Osteocyte (in vitro differentiated cells): ENCODE measurements at regions not wholly inside any gene's neighbourhood (a gene's known extent, or its start where the extent isn't known, plus 50 kb on each side); places are given as distances from the start of the nearest gene placed in this dataset.

ENCODE experiments used
- DNase-seq: peaks from one replicate; pipeline ENCODE4 v3.0.0; 2021; ENCODE audit warnings: mixed read lengths; ENCODE audit not compliant: unreplicated experiment; ENCODE audit errors: extremely low spot score
- H3K27ac Mint-ChIP-seq: one replicate; pipeline ENCODE4 v1.8.0; 2021; ENCODE audit warnings: mild to moderate bottlenecking, mixed read lengths; ENCODE audit not compliant: unreplicated experiment
- H3K27me3 Mint-ChIP-seq: one replicate; pipeline ENCODE4 v1.8.0; 2021; ENCODE audit warnings: mixed read lengths; ENCODE audit not compliant: unreplicated experiment
- H3K36me3 Mint-ChIP-seq: one replicate; pipeline ENCODE4 v1.8.0; 2021; ENCODE audit warnings: mixed read lengths; ENCODE audit not compliant: unreplicated experiment
- H3K4me1 Mint-ChIP-seq: one replicate; pipeline ENCODE4 v1.8.0; 2021; ENCODE audit warnings: mixed read lengths; ENCODE audit not compliant: unreplicated experiment
- H3K4me3 Mint-ChIP-seq: one replicate; pipeline ENCODE4 v1.8.0; 2021; ENCODE audit warnings: mild to moderate bottlenecking, moderate library complexity, mixed read lengths; ENCODE audit not compliant: unreplicated experiment
- H3K9me3 Mint-ChIP-seq: one replicate; pipeline ENCODE4 v1.8.0; 2021; ENCODE audit warnings: mixed read lengths; ENCODE audit not compliant: unreplicated experiment
- TF ChIP-seq, protein P1 (sequence below): fragments of 200-600 bp; sonication (generic); IDR thresholded peaks from 2 replicates; pipeline ENCODE4 v1.5.0; 2021; ENCODE audit warnings: antibody characterized with exemption, mild to moderate bottlenecking, moderate library complexity

DNA sequence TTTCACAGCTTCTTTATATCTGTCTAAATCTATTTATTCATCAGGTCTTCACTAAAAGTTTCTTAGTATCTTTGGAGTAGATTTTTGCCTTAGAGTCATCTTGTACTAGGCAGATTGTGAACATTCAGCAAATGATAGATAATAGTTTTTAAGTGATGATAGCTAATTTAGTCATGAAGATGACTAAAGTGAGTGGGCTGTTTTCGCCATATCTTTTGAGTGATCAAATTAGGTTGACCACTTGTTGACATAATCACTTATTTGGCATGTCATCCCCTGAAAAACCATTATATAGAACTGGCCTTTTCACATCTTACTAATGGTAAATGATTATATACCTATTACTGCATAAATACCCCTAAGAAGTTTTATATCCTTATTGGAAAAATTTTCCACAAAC is 999.2 kb downstream of the PCDH17 start:
- no peak overlapping the region for H3K27ac Mint-ChIP-seq
- H3K27me3 Mint-ChIP-seq = no peaks in the 10 kb centered on the region
- TF ChIP-seq, protein P1, sequence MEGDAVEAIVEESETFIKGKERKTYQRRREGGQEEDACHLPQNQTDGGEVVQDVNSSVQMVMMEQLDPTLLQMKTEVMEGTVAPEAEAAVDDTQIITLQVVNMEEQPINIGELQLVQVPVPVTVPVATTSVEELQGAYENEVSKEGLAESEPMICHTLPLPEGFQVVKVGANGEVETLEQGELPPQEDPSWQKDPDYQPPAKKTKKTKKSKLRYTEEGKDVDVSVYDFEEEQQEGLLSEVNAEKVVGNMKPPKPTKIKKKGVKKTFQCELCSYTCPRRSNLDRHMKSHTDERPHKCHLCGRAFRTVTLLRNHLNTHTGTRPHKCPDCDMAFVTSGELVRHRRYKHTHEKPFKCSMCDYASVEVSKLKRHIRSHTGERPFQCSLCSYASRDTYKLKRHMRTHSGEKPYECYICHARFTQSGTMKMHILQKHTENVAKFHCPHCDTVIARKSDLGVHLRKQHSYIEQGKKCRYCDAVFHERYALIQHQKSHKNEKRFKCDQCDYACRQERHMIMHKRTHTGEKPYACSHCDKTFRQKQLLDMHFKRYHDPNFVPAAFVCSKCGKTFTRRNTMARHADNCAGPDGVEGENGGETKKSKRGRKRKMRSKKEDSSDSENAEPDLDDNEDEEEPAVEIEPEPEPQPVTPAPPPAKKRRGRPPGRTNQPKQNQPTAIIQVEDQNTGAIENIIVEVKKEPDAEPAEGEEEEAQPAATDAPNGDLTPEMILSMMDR = no peak
- H3K9me3 Mint-ChIP-seq = peaks cover 15% of the 10 kb centered on the region
- H3K4me1 Mint-ChIP-seq = no peaks in the 10 kb centered on the region
- no peaks in the 10 kb centered on the region for H3K36me3 Mint-ChIP-seq
- DNase-seq = no peak
- no peak overlapping the region for H3K4me3 Mint-ChIP-seq

DNA sequence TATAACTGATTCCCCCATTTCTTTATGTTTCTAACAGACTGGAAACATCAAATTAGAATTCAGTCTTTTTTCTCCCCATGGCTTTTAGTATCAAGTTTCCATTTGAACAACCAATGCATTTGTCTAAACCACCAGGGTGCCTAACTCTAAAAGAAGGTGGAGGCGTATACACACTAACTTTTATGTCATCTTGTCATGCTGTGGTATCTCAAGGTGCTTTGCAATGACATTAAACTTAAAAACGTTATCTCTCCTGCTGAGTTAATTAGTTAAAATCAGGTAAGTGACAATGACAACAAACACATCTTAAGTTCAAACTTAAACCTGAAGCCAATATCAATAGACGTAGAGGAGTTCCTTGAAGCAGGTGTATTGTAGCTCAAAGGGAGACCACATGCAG is 1001.7 kb downstream of the PCDH17 start:
- H3K36me3 Mint-ChIP-seq = no peaks in the 10 kb centered on the region
- DNase-seq = no peak
- H3K27me3 Mint-ChIP-seq = no peaks in the 10 kb centered on the region
- H3K9me3 Mint-ChIP-seq = no peaks in the 10 kb centered on the region
- no peak overlapping the region for H3K4me3 Mint-ChIP-seq
- TF ChIP-seq, protein P1 = no peak
- H3K4me1 Mint-ChIP-seq = no peaks in the 10 kb centered on the region
- no peak overlapping the region for H3K27ac Mint-ChIP-seq

DNA sequence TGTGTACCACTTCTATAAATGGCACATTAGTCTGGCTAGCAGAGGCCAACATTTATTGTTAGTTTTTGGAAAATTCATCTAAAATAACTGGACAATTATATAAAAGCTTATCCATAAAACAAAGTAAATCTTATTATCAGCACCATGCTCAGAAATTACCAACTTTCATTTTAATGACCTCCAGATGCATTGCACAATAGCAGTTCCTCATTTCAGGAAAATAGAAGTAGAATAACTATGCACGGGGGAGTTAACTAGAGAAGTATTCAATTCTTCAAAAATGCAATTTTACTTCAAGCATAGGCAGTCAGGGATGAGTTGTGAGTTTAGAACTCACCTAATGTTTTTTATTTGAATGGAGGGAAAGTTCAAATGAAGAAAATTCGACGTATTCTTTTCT is 1023.5 kb downstream of the PCDH17 start:
- H3K36me3 Mint-ChIP-seq = no peaks in the 10 kb centered on the region
- no peak for DNase-seq
- H3K9me3 Mint-ChIP-seq = no peaks in the 10 kb centered on the region
- no peaks in the 10 kb centered on the region for H3K27me3 Mint-ChIP-seq
- no peaks in the 10 kb centered on the region for H3K4me1 Mint-ChIP-seq
- TF ChIP-seq, protein P1 = no peak
- H3K27ac Mint-ChIP-seq = no peak overlapping the region
- H3K4me3 Mint-ChIP-seq = no peak overlapping the region

DNA sequence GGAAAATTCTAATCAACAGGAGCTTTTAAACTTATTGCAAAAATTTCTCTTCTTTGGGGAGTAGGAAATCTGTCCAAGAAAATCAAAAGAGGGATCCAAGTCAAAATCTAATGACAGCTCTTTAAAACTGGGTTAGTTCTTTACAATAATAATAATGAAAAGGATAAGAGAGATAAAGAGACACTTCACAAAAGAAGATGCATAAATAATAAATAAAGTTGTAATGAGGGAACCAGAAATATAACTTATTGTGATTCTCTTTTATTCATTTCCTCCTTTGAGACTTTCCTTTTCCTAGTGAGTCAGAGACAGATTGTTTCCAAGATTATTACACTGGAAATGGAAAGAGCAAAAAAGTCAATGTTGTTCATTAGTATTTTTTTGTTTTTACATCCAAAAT is 1029.3 kb downstream of the PCDH17 start:
- TF ChIP-seq, protein P1 = no peak
- Mint-ChIP-seq H3K4me1 (no peaks in the 10 kb centered on the region), H3K36me3 (no peaks in the 10 kb centered on the region), H3K27ac (no peak overlapping the region), H3K4me3 (no peak overlapping the region), H3K9me3 (no peaks in the 10 kb centered on the region), H3K27me3 (peaks cover 2% of the 10 kb centered on the region)
- DNase-seq = no peak

DNA sequence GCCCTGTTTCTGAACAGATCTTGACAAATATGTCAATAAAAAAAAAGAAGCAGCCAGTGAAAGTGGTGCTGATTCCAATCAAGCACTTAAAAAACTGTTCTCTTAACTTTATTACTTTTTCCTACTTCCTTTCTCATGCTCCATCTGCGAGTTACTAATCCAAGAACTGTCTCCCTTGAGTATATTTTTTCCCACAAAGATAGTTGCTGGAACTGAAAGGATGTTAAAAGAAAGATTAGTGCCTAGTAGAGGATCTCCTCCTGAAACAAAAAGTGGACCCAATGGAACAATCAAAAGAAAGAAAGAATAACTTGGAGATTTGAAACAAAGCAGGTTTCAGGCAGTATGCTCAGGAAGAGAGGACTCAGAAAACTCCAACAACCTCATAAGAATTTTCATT is 1034.8 kb downstream of the PCDH17 start:
- Mint-ChIP-seq H3K27ac (no peak overlapping the region), H3K36me3 (no peaks in the 10 kb centered on the region), H3K9me3 (no peaks in the 10 kb centered on the region), H3K4me3 (no peak overlapping the region), H3K27me3 (peaks cover 2% of the 10 kb centered on the region), H3K4me1 (no peaks in the 10 kb centered on the region)
- no peak for DNase-seq
- TF ChIP-seq, protein P1 = no peak
